MCF 10A (cell line): ENCODE measurements at regions not wholly inside any gene's neighbourhood (a gene's known extent, or its start where the extent isn't known, plus 50 kb on each side); places are given as distances from the start of the nearest gene placed in this dataset.

Experiments used
- BruUV-seq: library from RNA; stranded (reverse); fragments of 400-500 nt; replicated peaks from 2 replicates; lab custom pipeline; 2021; lab: Mats Ljungman, UMichigan
- CTCF ChIA-PET: fragments of 300-600 bp; sonication (Branson Sonifier 250); formaldehyde crosslinking; extraction: SDS; loops from one replicate; lab custom pipeline; 2021; ENCODE audit warnings: antibody characterized with exemption, inconsistent platforms; lab: Yijun Ruan, JAX
- POLR2A ChIA-PET: fragments of 300-600, 350-650 bp; sonication (Branson Sonifier 250); formaldehyde crosslinking; extraction: SDS; loops from one replicate; lab custom pipeline; 2020; ENCODE audit warnings: antibody characterized with exemption, inconsistent platforms; lab: Yijun Ruan, JAX
- DNase-seq: peaks from one replicate; pipeline ENCODE4 v3.0.0-alpha.2; 2018; ENCODE audit not compliant: unreplicated experiment
- H3K27ac Mint-ChIP-seq: one replicate; pipeline ENCODE4 v1.8.0; 2022; ENCODE audit warnings: mild to moderate bottlenecking, low read depth, mixed read lengths; ENCODE audit not compliant: unreplicated experiment
- H3K27me3 Mint-ChIP-seq: one replicate; pipeline ENCODE4 v1.8.0; 2022; ENCODE audit warnings: mixed read lengths; ENCODE audit not compliant: insufficient read depth, unreplicated experiment
- H3K36me3 Mint-ChIP-seq: one replicate; pipeline ENCODE4 v1.8.0; 2022; ENCODE audit warnings: mild to moderate bottlenecking, moderate library complexity, mixed read lengths; ENCODE audit not compliant: insufficient read depth, unreplicated experiment
- H3K4me1 Mint-ChIP-seq: one replicate; pipeline ENCODE4 v1.8.0; 2022; ENCODE audit warnings: mixed read lengths; ENCODE audit not compliant: insufficient read depth, unreplicated experiment
- H3K4me3 Mint-ChIP-seq: one replicate; pipeline ENCODE4 v1.8.0; 2022; ENCODE audit warnings: mild to moderate bottlenecking, moderate library complexity, mixed read lengths; ENCODE audit not compliant: unreplicated experiment
- H3K9me3 Mint-ChIP-seq: one replicate; pipeline ENCODE4 v1.8.0; 2022; ENCODE audit warnings: mixed read lengths; ENCODE audit not compliant: unreplicated experiment
- intact Hi-C: fragments of 100-400 bp; cut with micrococcal nuclease; formaldehyde crosslinking; loops from 2 replicates; pipeline ENCODE4 v1.14.1; 2022
- TF ChIP-seq, protein P1 (sequence below): fragments of 200-600 bp; IDR thresholded peaks from one replicate; pipeline ENCODE4 v1.8.0; 2022; ENCODE audit warnings: antibody characterized with exemption, mild to moderate bottlenecking; ENCODE audit not compliant: unreplicated experiment

DNA sequence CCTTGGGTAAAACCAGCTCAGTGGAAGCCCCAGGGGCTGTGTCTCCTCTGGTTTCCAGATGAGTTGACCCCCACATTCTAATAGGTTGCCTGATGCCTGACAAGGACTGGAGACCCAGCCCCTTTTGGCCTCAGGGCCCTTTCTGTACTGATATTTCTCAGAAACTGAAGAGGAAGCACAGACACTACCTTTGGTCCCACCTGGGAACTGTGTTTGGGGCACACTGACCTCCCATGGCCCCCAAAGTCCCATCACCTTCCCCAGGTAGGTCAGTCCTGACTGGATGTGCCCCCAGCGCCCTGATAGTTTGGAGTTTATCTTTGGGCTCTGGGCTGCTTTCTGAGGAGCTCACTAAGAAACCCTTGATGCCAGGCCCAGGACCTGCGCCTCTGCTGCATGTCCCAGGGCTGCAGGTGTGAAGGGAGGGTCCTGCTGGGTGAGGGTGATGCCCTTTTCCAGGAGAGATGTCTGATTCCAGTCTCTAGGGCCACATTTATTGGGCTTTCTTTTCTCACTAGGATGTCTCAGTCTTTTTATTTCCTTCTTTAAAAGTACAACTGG, 106.7 kb downstream of the GGTLC2 start:
- CTCF ChIA-PET: interaction anchor here (0.6 to 1.8 kb wide), 8 partner anchors 15 to 1405 kb away, joined by 3 to 10 read pairs (median 4); no protein-coding TSS in a partner anchor
- BruUV-seq: no TSS peak
- POLR2A ChIA-PET: interaction anchor here (0.7 to 1.2 kb wide), 2 partner anchors 36 to 129 kb away, joined by 3 to 4 read pairs; no protein-coding TSS in a partner anchor
- TF ChIP-seq, protein P1, sequence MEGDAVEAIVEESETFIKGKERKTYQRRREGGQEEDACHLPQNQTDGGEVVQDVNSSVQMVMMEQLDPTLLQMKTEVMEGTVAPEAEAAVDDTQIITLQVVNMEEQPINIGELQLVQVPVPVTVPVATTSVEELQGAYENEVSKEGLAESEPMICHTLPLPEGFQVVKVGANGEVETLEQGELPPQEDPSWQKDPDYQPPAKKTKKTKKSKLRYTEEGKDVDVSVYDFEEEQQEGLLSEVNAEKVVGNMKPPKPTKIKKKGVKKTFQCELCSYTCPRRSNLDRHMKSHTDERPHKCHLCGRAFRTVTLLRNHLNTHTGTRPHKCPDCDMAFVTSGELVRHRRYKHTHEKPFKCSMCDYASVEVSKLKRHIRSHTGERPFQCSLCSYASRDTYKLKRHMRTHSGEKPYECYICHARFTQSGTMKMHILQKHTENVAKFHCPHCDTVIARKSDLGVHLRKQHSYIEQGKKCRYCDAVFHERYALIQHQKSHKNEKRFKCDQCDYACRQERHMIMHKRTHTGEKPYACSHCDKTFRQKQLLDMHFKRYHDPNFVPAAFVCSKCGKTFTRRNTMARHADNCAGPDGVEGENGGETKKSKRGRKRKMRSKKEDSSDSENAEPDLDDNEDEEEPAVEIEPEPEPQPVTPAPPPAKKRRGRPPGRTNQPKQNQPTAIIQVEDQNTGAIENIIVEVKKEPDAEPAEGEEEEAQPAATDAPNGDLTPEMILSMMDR: no peak
- intact Hi-C loops: no loop called here
- DNase-seq: no peak
- Mint-ChIP-seq H3K27me3 (no peaks in the 10 kb centered on the region), H3K9me3 (no peaks in the 10 kb centered on the region), H3K36me3 (peaks cover 6% of the 10 kb centered on the region), H3K27ac (no peak overlapping the region), H3K4me3 (no peak overlapping the region), H3K4me1 (peaks cover 27% of the 10 kb centered on the region)

DNA sequence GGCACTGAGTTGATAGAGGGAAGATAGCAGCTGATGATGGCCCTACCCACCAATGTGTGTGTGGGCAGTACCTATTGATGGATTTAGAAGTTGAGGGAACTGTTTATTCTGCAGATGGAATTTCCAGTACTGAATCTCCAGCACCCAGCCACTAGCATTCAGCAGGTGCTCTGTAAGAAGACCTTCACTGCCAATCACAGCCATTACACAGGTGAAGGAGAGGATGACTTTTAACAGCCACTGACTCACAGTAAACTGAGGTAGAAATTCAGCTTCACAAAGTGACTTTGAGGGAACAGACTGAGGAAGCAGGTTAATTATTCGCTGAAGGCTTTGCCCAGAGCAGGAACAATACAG, 107.8 kb downstream of the GGTLC2 start:
- no TSS peak for BruUV-seq

DNA sequence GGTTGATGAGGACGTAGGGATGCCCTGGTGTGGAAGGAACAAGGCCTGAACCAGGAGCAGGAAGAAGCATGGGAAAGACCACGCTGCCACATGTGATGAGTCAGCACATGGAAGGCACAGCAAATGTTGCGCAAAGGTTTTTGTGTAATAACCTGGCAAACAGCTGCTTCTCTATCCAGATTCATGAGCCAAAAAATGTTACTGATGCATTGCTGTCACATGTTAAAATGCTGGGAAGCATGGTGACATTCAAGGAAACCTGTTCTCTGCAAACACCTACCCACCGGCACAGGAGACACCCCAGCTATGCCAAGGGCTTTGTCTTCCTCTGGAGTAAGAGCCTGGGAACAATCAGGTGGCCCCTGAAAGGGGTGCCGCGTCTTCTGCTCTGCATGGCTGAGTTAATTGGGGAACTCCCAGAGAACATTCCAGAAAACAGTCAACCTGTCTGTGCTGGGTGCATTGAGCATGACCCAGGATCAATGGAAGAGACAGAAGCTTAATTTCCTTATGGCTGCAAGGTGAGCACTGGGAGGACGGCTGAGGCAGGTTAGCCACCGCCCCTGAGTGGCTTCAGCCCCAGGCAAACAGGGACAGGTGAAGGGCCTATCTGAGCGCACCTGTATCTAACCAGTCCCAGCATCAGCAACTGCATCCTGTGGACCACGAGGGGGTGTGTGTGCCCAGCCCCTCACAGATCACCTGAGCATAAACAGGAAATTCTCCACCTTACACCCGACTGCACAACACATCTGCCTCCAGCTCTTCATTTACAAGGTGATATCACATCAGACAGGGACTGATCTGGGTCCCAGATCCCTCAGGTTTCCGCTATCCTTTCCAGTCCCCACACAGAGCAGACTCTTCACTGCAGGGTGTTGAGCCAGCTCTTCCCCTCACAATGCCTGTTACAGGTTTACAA, 108.4 kb downstream of the GGTLC2 start:
- Mint-ChIP-seq H3K36me3 (peaks cover 6% of the 10 kb centered on the region), H3K27ac (no peak overlapping the region), H3K4me3 (no peak overlapping the region), H3K9me3 (no peaks in the 10 kb centered on the region), H3K4me1 (peaks cover 27% of the 10 kb centered on the region), H3K27me3 (no peaks in the 10 kb centered on the region)
- TF ChIP-seq, protein P1: no peak
- ChIA-PET POLR2A (interaction anchor here (0.6 to 1.2 kb wide), 3 partner anchors 34 to 783 kb away, joined by 3 to 4 read pairs (median 3); no protein-coding TSS in a partner anchor), CTCF (interaction anchor here (0.5 to 3.1 kb wide), 24 partner anchors 11 to 357 kb away, joined by 3 to 16 read pairs (median 4); no protein-coding TSS in a partner anchor)
- BruUV-seq: no TSS peak
- intact Hi-C loops: loop anchor here (1.0 kb wide), 1 partner anchor 124 kb away; no protein-coding TSS in a partner anchor
- peak; percentile 93 for DNase-seq

More for the DNA sequence above, 107.8 kb downstream of the GGTLC2 start:
- Mint-ChIP-seq H3K4me1 (peaks cover 27% of the 10 kb centered on the region), H3K36me3 (peaks cover 6% of the 10 kb centered on the region), H3K27ac (no peak overlapping the region), H3K4me3 (no peak overlapping the region), H3K27me3 (no peaks in the 10 kb centered on the region), H3K9me3 (no peaks in the 10 kb centered on the region)
- CTCF ChIA-PET: interaction anchor here (0.9 to 3.1 kb wide), 11 partner anchors 18 to 207 kb away, joined by 3 to 16 read pairs (median 5); no protein-coding TSS in a partner anchor
- POLR2A ChIA-PET: interaction anchor here (0.6 to 1.2 kb wide), 3 partner anchors 35 to 782 kb away, joined by 3 to 4 read pairs (median 3); no protein-coding TSS in a partner anchor
- no peak for DNase-seq
- intact Hi-C loops: no loop called here
- TF ChIP-seq, protein P1: no peak
